GM12892 (cell line): ENCODE measurements at regions not wholly inside any gene's neighbourhood (a gene's known extent, or its start where the extent isn't known, plus 50 kb on each side); places are given as distances from the start of the nearest gene placed in this dataset.

Source experiments
- DNase-seq: peaks from one replicate; pipeline ENCODE4 v3.0.0; 2011; ENCODE audit not compliant: insufficient read length
- FAIRE-seq: peaks from 2 replicates; lab custom pipeline; 2011; peaks lifted over from hg19 to GRCh38; lab: Jason Lieb, UNC
- POLR2A ChIP-seq: IDR thresholded peaks from 2 replicates; pipeline ENCODE4 v1.6.1; 2011; ENCODE audit warnings: low read depth, low read length, control low read depth
- POLR2AphosphoS5 ChIP-seq: IDR thresholded peaks from 2 replicates; pipeline ENCODE4 v1.6.1; 2011; ENCODE audit warnings: low read depth, low read length, control low read depth
- TAF1 ChIP-seq: IDR thresholded peaks from 2 replicates; pipeline ENCODE4 v1.6.1; 2011; ENCODE audit warnings: low read depth, mild to moderate bottlenecking, control low read depth, low read length, borderline replicate concordance

- no peak for FAIRE-seq
- DNase-seq = no peak
These were observed 56.1 kb upstream of the ELMO1 start for GRCh38 chr7:37504801-37505200.

GRCh38 chr7:37505750-37506353 lies 57.2 kb upstream of the ELMO1 start:
- FAIRE-seq (no peak), DNase-seq (no peak)
- TF ChIP-seq POLR2AphosphoS5 (no peak), TAF1 (no peak), POLR2A (no peak)

More at GRCh38 chr7:37504801-37505200, 56.1 kb upstream of the ELMO1 start:
- TF ChIP-seq POLR2A = no peak

DNA sequence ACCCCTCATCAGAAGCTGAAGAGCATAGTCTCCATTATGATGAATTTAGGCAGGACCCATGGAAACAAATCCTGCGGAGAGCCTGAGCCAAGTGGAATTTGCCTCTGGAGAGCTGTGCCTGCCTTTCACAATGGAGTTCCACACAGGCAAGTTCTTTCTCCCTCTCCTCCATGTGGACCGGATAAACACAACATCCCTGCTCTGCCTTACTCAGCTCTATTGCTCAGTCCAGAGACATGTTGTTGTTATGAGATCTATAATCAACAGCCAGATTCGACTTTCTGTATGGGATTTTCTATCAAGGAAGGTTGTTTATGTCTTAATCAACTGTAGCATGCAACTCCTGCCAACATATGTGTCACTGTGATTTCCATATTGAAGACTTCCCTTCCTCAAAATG lies 59.5 kb upstream of the ELMO1 start:
- DNase-seq (no peak), FAIRE-seq (no peak)
- TF ChIP-seq TAF1 = no peak
- no peak for TF ChIP-seq POLR2A
- no peak for TF ChIP-seq POLR2AphosphoS5

DNA sequence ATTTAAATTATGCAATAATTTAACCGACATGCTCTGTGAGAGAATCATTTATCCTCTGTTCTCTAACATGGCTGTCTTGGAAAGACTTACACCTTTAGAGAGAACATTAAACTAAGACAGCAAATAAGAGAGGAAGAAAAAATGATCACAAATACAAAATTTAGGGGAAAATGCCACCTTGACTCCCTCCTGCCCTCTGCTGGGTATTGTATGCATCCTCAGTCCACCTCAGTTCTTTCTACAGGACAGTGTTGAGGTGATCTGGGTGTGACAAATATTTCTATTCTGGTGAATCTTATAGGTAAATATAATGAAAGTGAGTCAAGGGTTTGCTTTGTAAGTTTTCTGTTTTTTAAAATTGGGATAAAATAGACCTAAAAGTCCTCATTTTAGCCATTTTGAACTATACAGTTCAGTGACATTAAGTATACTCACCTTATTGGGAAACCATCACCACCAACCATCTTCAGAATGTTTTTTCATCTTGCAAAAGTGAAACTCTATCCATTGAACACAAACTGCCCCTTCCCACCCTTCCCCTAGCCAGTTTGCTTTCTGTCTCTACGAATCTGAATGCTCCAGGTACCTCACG lies 61.5 kb upstream of the ELMO1 start:
- no peak for DNase-seq
- FAIRE-seq = no peak
- TF ChIP-seq POLR2A (no peak), TAF1 (no peak), POLR2AphosphoS5 (no peak)

- TF ChIP-seq POLR2A (no peak), TAF1 (no peak), POLR2AphosphoS5 (no peak)
- no peak for DNase-seq
- no peak for FAIRE-seq
These were observed 63.3 kb upstream of the ELMO1 start for GRCh38 chr7:37511915-37512314.

DNA sequence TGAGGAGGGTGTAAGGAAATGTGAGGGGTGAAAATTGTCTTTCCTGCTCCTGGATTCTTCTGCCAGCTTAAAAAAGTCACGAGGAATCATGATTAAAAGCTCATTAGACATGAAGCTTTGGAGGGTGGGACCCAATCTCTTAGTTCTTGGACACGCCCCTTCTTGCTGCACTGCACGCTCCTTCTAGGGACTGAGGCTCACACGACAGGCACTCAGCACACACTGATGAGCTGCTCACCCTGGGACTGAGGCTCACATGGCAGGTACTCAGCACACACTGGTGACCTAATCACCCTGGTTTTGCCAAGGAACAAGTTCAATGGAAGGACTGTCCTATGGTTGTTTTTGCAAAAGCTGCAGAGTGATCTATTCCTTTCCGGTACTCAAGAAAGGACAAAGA lies 65.8 kb upstream of the ELMO1 start:
- FAIRE-seq (no peak), DNase-seq (no peak)
- TF ChIP-seq TAF1 (no peak), POLR2AphosphoS5 (no peak), POLR2A (no peak)

DNA sequence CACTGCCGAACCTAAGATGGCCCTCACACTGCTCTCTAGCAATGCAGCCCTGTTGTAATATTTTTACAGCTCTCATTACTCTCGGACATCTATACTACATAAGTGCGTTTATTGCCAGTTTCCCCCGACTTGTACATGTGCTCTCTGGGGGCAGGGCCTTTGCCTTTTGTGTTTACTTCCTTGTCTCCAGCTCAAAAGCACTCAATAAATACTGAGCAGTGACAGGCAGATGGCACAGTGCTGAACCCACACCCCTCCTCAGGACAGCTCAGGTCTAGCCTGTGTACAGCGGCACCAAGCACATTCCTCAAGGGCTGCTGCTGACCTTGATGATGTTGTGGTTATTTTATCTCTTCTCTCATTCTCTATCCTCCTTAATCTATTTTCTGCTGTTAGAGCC lies 68.0 kb upstream of the ELMO1 start:
- FAIRE-seq (no peak), DNase-seq (no peak)

GRCh38 chr7:37518266-37518665 lies 69.6 kb upstream of the ELMO1 start:
- FAIRE-seq (no peak), DNase-seq (no peak)
- TF ChIP-seq POLR2AphosphoS5 (no peak), TAF1 (no peak), POLR2A (no peak)

More for the DNA sequence above, 68.0 kb upstream of the ELMO1 start:
- TF ChIP-seq POLR2A = no peak
- TF ChIP-seq TAF1 = no peak
- no peak for TF ChIP-seq POLR2AphosphoS5

DNA sequence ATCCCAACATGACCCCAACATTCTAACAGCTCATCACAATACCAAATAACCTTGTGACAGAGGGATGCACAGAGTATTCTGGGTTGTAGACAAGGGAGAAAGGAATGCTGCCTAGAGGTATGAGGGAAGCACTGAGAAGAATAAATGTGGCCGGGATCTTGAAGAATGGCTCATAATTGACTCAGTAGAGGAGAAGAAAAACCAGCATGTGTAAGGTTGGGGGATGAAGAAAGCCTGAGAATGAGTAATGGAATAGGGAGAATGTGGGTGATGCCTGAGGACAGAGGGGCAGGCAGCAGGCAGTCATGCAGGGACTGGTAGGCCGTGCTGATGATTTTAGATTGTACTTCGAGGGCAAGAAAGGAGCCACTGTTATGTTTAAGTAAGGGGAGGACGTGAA lies 75.4 kb upstream of the ELMO1 start:
- TF ChIP-seq POLR2A (no peak), POLR2AphosphoS5 (no peak), TAF1 (no peak)
- FAIRE-seq (no peak), DNase-seq (no peak)

DNA sequence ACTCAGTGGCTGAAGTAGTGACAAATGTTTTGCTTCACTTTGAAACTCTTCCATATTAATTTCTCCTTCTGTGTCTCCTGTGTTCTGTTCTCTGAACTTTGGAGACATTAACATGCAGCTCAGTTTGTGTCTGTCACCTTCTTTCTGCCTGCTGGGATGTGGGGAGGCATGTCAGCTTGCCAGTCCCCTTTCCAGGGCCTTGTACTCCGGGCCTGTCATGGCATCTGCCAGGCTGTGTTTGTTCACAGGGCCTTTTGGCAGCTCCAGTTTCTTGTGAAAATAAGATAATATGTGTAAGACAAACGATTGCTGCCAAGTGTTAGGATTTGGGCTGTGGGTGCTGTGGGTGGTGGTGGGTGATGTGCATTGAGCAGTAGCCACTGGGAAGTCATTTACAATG lies 76.1 kb upstream of the ELMO1 start:
- DNase-seq (no peak), FAIRE-seq (no peak)
- TF ChIP-seq TAF1 = no peak
- no peak for TF ChIP-seq POLR2A
- no peak for TF ChIP-seq POLR2AphosphoS5

- TF ChIP-seq POLR2A (no peak), POLR2AphosphoS5 (no peak), TAF1 (no peak)
- no peak for FAIRE-seq
- DNase-seq = no peak
These were observed 78.0 kb upstream of the ELMO1 start for GRCh38 chr7:37526623-37527022.

DNA sequence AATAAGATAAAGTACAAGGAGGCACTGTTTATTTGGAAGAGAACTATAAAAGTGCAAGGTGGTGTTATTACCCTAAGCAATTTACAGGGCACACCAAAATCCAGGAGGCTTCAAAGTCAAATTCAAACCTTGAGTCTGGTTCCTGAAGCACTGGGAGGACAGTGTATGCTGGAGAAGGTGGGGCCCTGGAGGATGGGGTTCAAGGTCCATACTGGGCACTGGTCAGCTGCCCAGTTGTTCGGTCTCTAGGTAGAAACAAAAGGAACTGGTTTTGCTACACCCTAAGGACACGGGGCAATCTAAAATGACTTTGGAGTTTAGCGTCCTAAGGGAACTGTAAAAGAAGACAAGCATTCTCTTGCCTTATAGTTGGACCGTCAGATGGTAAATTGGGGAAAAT lies 78.4 kb upstream of the ELMO1 start:
- no peak for DNase-seq
- TF ChIP-seq TAF1 (no peak), POLR2AphosphoS5 (no peak)
- FAIRE-seq = no peak
